ENCODE measurements at regions not wholly inside any gene's neighbourhood (a gene's known extent, or its start where the extent isn't known, plus 50 kb on each side); places are given as distances from the start of the nearest gene placed in this dataset.

GRCh38 chr11:113602483-113602882 is 103.6 kb downstream of the TMPRSS5 start:
- Histone ChIP-seq H3K27me3 (ENCODE audit: control insufficient read depth, low read length) (no peaks in the 10 kb centered on the region; the same call in 1 of the 2 replicates), H3K9me2 (replicated peaks; ENCODE audit: control insufficient read depth, low read length) (no peaks in the 10 kb centered on the region), H3K4me2 (ENCODE audit: low read length) (no peak overlapping the region), H3K9me3 (ENCODE audit: control insufficient read depth, insufficient read depth, low read length) (no peaks in the 10 kb centered on the region), H3K4me3 (ENCODE audit: low read length) (no peak overlapping the region), H4K20me1 (ENCODE audit: control insufficient read depth, insufficient read depth, low read depth, low read length) (no peaks in the 10 kb centered on the region), H3K36me3 (ENCODE audit: control insufficient read depth, low read length) (no peaks in the 10 kb centered on the region), H3K27ac (ENCODE audit: low read depth, low read length) (no peak overlapping the region), H3K79me2 (ENCODE audit: control insufficient read depth, low read length) (no peaks in the 10 kb centered on the region), H3F3A (ENCODE audit: control insufficient read depth, insufficient read depth) (no peaks in the 10 kb centered on the region), H3K4me1 (ENCODE audit: control insufficient read depth, low read length) (no peaks in the 10 kb centered on the region)
- TF ChIP-seq EZH2phosphoT487 (IDR thresholded peaks at IDR 0.05; ENCODE audit: borderline replicate concordance, low read length), result no peak
- no peak for TF ChIP-seq CTCF (IDR thresholded peaks at IDR 0.05; ENCODE audit: low read depth, low read length, poor library complexity, severe bottlenecking)

DNA sequence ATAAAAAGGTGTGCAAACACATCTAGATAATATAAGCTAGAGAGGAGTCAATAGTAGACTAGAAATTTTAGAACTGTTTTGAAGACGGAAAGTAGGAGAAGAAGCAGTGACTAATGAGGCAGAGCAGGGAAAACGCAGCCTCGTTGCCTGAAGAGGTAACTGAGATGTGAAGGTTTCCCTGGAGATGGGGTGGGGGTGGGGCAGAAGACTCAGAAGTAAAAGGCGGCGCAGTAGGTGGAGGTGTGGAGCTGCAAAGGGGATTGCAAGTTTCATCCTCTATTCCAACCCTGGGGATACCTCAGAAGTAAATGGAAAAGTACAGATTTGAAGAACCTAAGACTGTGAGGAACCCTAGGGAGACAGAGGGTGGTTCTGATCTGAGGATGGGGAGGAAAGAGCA is 109.5 kb downstream of the TMPRSS5 start:
- H3K9me3 ChIP-seq (ENCODE audit: control insufficient read depth, insufficient read depth, low read length), result no peaks in the 10 kb centered on the region
- no peaks in the 10 kb centered on the region; the same call in 1 of the 2 replicates for H3K27me3 ChIP-seq (ENCODE audit: control insufficient read depth, low read length)
- TF ChIP-seq EZH2phosphoT487 (IDR thresholded peaks at IDR 0.05; ENCODE audit: borderline replicate concordance, low read length) (no peak), CTCF (IDR thresholded peaks at IDR 0.05; ENCODE audit: low read depth, low read length, poor library complexity, severe bottlenecking) (no peak)
- no peaks in the 10 kb centered on the region for H3F3A ChIP-seq (ENCODE audit: control insufficient read depth, insufficient read depth)
- no peaks in the 10 kb centered on the region for H4K20me1 ChIP-seq (ENCODE audit: control insufficient read depth, insufficient read depth, low read depth, low read length)
- no peaks in the 10 kb centered on the region for H3K79me2 ChIP-seq (ENCODE audit: control insufficient read depth, low read length)
- H3K4me3 ChIP-seq (ENCODE audit: low read length), result no peak overlapping the region
- H3K27ac ChIP-seq (ENCODE audit: low read depth, low read length), result no peak overlapping the region
- no peaks in the 10 kb centered on the region for H3K9me2 ChIP-seq (replicated peaks; ENCODE audit: control insufficient read depth, low read length)
- H3K36me3 ChIP-seq (ENCODE audit: control insufficient read depth, low read length), result no peaks in the 10 kb centered on the region
- H3K4me2 ChIP-seq (ENCODE audit: low read length), result no peak overlapping the region
- no peaks in the 10 kb centered on the region for H3K4me1 ChIP-seq (ENCODE audit: control insufficient read depth, low read length)

DNA sequence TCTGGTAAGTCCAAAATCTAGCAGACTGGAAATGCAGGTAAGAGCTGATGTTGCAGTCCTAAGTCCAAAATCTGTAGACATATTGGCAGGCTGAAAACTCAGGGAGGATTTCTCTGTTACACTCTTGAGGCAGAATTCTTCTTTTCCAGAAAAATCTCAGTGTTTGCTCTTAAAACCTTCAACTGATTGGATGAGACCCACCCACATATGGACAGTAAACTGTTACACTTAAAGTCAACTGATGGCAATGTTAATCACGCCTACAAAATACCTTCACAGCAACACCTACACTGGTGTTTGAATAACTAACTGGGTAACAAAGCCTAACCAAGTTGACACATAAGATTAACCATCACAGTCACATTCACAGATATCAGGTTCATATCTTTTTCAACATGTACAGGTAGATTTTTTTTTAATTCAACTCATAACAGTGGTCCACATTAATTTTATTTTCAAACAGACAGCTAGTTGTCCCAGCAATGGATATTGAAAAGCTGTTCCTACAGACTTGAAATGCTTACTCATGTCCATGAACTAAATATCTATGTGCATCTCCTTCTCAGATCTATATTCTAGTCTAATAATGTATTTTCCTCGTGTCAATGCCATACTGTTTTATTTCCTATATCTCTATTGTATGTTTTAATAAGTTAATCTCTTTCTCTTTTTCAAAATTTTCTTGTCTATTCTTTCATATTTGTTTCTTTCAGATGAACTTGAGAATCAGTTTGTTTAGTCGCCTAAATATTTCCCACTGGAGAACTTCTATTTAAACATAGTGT is 110.1 kb downstream of the TMPRSS5 start:
- no peaks in the 10 kb centered on the region for H3K9me3 ChIP-seq (ENCODE audit: control insufficient read depth, insufficient read depth, low read length)
- H3K36me3 ChIP-seq (ENCODE audit: control insufficient read depth, low read length), result no peaks in the 10 kb centered on the region
- H3K4me3 ChIP-seq (ENCODE audit: low read length), result no peak overlapping the region
- H3K9me2 ChIP-seq (replicated peaks; ENCODE audit: control insufficient read depth, low read length), result no peaks in the 10 kb centered on the region
- no peaks in the 10 kb centered on the region for H3K79me2 ChIP-seq (ENCODE audit: control insufficient read depth, low read length)
- TF ChIP-seq CTCF (IDR thresholded peaks at IDR 0.05; ENCODE audit: low read depth, low read length, poor library complexity, severe bottlenecking) (no peak), EZH2phosphoT487 (IDR thresholded peaks at IDR 0.05; ENCODE audit: borderline replicate concordance, low read length) (no peak)
- no peaks in the 10 kb centered on the region for H4K20me1 ChIP-seq (ENCODE audit: control insufficient read depth, insufficient read depth, low read depth, low read length)
- H3K27ac ChIP-seq (ENCODE audit: low read depth, low read length), result no peak overlapping the region
- H3F3A ChIP-seq (ENCODE audit: control insufficient read depth, insufficient read depth), result no peaks in the 10 kb centered on the region
- no peak overlapping the region for H3K4me2 ChIP-seq (ENCODE audit: low read length)
- no peaks in the 10 kb centered on the region; the same call in 1 of the 2 replicates for H3K27me3 ChIP-seq (ENCODE audit: control insufficient read depth, low read length)
- no peaks in the 10 kb centered on the region for H3K4me1 ChIP-seq (ENCODE audit: control insufficient read depth, low read length)
